HCT116 (cell line): ENCODE measurements at regions not wholly inside any gene's neighbourhood (a gene's known extent, or its start where the extent isn't known, plus 50 kb on each side); places are given as distances from the start of the nearest gene placed in this dataset.

Experiments
- ATAC-seq: fragments of 200-7000 bp; cut with Tn5 transposase; 2 replicates; pipeline ENCODE4 v1.9.1; 2020; ENCODE audit warnings: mild to moderate bottlenecking, moderate library complexity
- BruUV-seq: library from RNA; stranded (reverse); fragments of 400-500 nt; replicated peaks from 2 replicates; lab custom pipeline; 2021; lab: Mats Ljungman, UMichigan
- CTCF ChIA-PET: fragments of 300-600 bp; sonication (Branson Sonifier 250); formaldehyde crosslinking; loops from one replicate; lab custom pipeline; 2021; ENCODE audit warnings: antibody characterized with exemption; lab: Charles Lee
- POLR2A ChIA-PET: fragments of 300-600, 350-600 bp; sonication (Branson Sonifier 250); formaldehyde crosslinking; loops from one replicate; lab custom pipeline; 2021; ENCODE audit warnings: antibody characterized with exemption; lab: Charles Lee
- RAD21 ChIA-PET, 2 experiments: fragments of 300-600 bp; sonication (Branson Sonifier 250); formaldehyde crosslinking; loops; one replicate each; lab custom pipeline; 2023; ENCODE audit warnings: low total read pairs in 2 of 2; ENCODE audit not compliant: uncharacterized antibody in 2 of 2, unreplicated experiment in 2 of 2, low non-redundant PET in 1 of 2; lab: Charles Lee
- DNase-seq: peaks from one replicate; pipeline ENCODE4 v3.0.0-alpha.2; 2010; ENCODE audit warnings: low read depth, low spot score
- H2AFZ ChIP-seq: fragments of 200-600 bp; shearing (Covaris generic), sonication (generic); 2 replicates; pipeline ENCODE4 v1.6.1; 2017; ENCODE audit warnings: low read depth, mixed run types, mixed read lengths, antibody characterized with exemption, low read length; ENCODE audit not compliant: poor library complexity, severe bottlenecking
- H3K27ac ChIP-seq: 2 replicates; pipeline ENCODE4 v1.5.1; 2012; ENCODE audit warnings: low read depth, low read length
- H3K27me3 ChIP-seq: fragments of 200-600 bp; sonication (generic); 2 replicates; pipeline ENCODE4 v1.6.1; 2016; ENCODE audit warnings: mixed run types, low read length, mixed read lengths; ENCODE audit not compliant: insufficient read depth
- H3K36me3 ChIP-seq, 2 experiments: fragments of 200-500 bp in 1 of 2; fragments of 200-600 bp in 1 of 2; sonication (Bioruptor generic) in 1 of 2; sonication (generic) in 1 of 2; 2 replicates each; pipeline versions ENCODE4 v1.5.1 to v1.6.1; 2014 to 2016; ENCODE audit warnings: low read length in 2 of 2, inconsistent platforms in 1 of 2, mixed read lengths in 1 of 2, mixed run types in 1 of 2; ENCODE audit not compliant: insufficient read depth in 2 of 2, control insufficient read depth in 1 of 2
- H3K4me1 ChIP-seq, 2 experiments: fragments of 200-600 bp in 1 of 2; sonication (generic) in 1 of 2; 2 replicates each; pipeline versions ENCODE4 v1.5.1 to v1.6.1; 2012 to 2017; ENCODE audit warnings: low read length in 2 of 2, inconsistent platforms in 1 of 2, mild to moderate bottlenecking in 1 of 2, mixed read lengths in 1 of 2, mixed run types in 1 of 2, moderate library complexity in 1 of 2; ENCODE audit not compliant: insufficient read depth in 2 of 2, control insufficient read depth in 1 of 2
- H3K4me2 ChIP-seq: fragments of 200-600 bp; sonication (generic); 2 replicates; pipeline ENCODE4 v1.6.1; 2017; ENCODE audit warnings: mixed run types, low read length, mixed read lengths
- H3K4me3 ChIP-seq, 2 experiments: fragments of 200-600 bp in 1 of 2; sonication (generic) in 1 of 2; replicated peaks in 1 of 2; 2 replicates each; pipeline ENCODE4 v1.5.1; 2011 to 2016; ENCODE audit warnings: low read length in 2 of 2, control low read depth in 1 of 2, low read depth in 1 of 2, mild to moderate bottlenecking in 1 of 2, mixed read lengths in 1 of 2, mixed run types in 1 of 2
- H3K79me2 ChIP-seq: fragments of 200-600 bp; sonication (generic); 2 replicates; pipeline ENCODE4 v1.6.1; 2017; ENCODE audit warnings: mild to moderate bottlenecking, mixed run types, low read length, moderate library complexity, mixed read lengths; ENCODE audit not compliant: insufficient read depth
- H3K9ac ChIP-seq: fragments of 200-600 bp; sonication (generic); 2 replicates; pipeline ENCODE4 v1.6.1; 2016; ENCODE audit warnings: low read length, mixed read lengths
- H3K9me2 ChIP-seq: fragments of 200-600 bp; sonication (generic), shearing (Covaris generic); 2 replicates; pipeline ENCODE4 v1.6.1; 2017; ENCODE audit warnings: mixed run types, mild to moderate bottlenecking, moderate library complexity; ENCODE audit not compliant: insufficient read depth
- H3K9me3 ChIP-seq, 2 experiments: fragments of 200-500 bp in 1 of 2; fragments of 200-600 bp in 1 of 2; sonication (Bioruptor generic) in 1 of 2; sonication (generic) in 1 of 2; 2 replicates each; pipeline ENCODE4 v1.6.1; 2014 to 2017; ENCODE audit warnings: low read length in 2 of 2, mixed read lengths in 2 of 2, inconsistent platforms in 1 of 2, low read depth in 1 of 2, mild to moderate bottlenecking in 1 of 2, mixed run types in 1 of 2, moderate library complexity in 1 of 2; ENCODE audit not compliant: control insufficient read depth in 1 of 2, insufficient read depth in 1 of 2
- H4K20me1 ChIP-seq: fragments of 200-600 bp; sonication (generic), shearing (Covaris generic); 2 replicates; pipeline ENCODE4 v1.6.1; 2017; ENCODE audit warnings: mixed run types, mild to moderate bottlenecking, moderate library complexity; ENCODE audit not compliant: insufficient read depth
- EGR1 ChIP-seq: IDR thresholded peaks from 2 replicates; pipeline ENCODE4 v1.6.1; 2012; ENCODE audit warnings: low read depth
- SP1 ChIP-seq: IDR thresholded peaks from 2 replicates; pipeline ENCODE4 v1.6.1; 2012; ENCODE audit warnings: low read depth
- SRF ChIP-seq: IDR thresholded peaks from 2 replicates; pipeline ENCODE4 v1.6.1; 2012; ENCODE audit warnings: low read depth
- TCF7L2 ChIP-seq: IDR thresholded peaks from 2 replicates; pipeline ENCODE4 v1.7.0; 2011; ENCODE audit warnings: borderline replicate concordance, inconsistent platforms; ENCODE audit not compliant: insufficient read depth, insufficient read length; ENCODE audit errors: extremely low read depth
- YY1 ChIP-seq: IDR thresholded peaks from 2 replicates; pipeline ENCODE4 v1.6.1; 2011; ENCODE audit warnings: low read length, low read depth, moderate library complexity, mild to moderate bottlenecking; ENCODE audit not compliant: insufficient replicate concordance; ENCODE audit errors: extremely low read depth
- ZNF274 ChIP-seq: fragments of 200-500 bp; sonication (Bioruptor generic); IDR thresholded peaks from 2 replicates; pipeline ENCODE4 v1.6.1; 2014; ENCODE audit warnings: mild to moderate bottlenecking, low read depth, low read length, inconsistent platforms
- intact Hi-C: fragments of 100-400 bp; cut with micrococcal nuclease; formaldehyde crosslinking; loops from 2 replicates; pipeline ENCODE4 v1.10.0; 2022
- TF ChIP-seq, protein P1 (sequence below): IDR thresholded peaks from 2 replicates; pipeline ENCODE4 v1.6.1; 2011; ENCODE audit warnings: mild to moderate bottlenecking, low read length, moderate library complexity; ENCODE audit not compliant: insufficient replicate concordance; ENCODE audit errors: extremely low read depth

DNA sequence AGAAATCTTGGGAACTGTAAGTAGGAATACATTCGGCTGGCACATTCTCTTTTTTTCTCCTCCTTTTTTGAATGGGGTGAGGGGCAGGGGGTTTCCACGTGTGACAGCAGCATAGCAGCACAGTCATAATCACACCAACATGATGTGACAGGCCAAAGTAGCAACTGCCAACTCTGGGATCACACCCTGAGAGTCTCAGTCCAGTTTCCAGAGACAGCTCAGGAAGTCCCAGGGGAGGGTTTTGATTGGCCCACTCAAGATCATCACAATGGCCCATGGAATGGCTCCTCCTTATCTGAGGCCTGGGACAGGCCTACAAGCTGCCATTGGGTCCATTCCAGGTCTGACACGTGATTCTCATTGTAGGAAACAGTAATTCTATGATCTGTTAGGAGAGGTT, 207.1 kb upstream of the ASIC2 start (continued):
- TF ChIP-seq, protein P1, sequence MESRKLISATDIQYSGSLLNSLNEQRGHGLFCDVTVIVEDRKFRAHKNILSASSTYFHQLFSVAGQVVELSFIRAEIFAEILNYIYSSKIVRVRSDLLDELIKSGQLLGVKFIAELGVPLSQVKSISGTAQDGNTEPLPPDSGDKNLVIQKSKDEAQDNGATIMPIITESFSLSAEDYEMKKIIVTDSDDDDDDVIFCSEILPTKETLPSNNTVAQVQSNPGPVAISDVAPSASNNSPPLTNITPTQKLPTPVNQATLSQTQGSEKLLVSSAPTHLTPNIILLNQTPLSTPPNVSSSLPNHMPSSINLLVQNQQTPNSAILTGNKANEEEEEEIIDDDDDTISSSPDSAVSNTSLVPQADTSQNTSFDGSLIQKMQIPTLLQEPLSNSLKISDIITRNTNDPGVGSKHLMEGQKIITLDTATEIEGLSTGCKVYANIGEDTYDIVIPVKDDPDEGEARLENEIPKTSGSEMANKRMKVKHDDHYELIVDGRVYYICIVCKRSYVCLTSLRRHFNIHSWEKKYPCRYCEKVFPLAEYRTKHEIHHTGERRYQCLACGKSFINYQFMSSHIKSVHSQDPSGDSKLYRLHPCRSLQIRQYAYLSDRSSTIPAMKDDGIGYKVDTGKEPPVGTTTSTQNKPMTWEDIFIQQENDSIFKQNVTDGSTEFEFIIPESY = no peak
- TF ChIP-seq SP1 (no peak), ZNF274 (no peak), EGR1 (no peak), YY1 (no peak)
- TF ChIP-seq, all 23 proteins: peak for 0

GRCh38 chr17:33501185-33501584, 208.1 kb upstream of the ASIC2 start:
- Histone ChIP-seq H2AFZ (no peak overlapping the region), H3K27ac (no peak overlapping the region), H3K27me3 (no peaks in the 10 kb centered on the region), H3K9ac (no peak overlapping the region), H3K9me3 (no peaks in the 10 kb centered on the region; a peak in 1 of 4 replicates), H3K4me2 (no peak overlapping the region), H4K20me1 (no peaks in the 10 kb centered on the region), H3K4me1 (no peaks in the 10 kb centered on the region), H3K4me3 (no peak overlapping the region), H3K79me2 (no peaks in the 10 kb centered on the region), H3K36me3 (no peaks in the 10 kb centered on the region), H3K9me2 (no peaks in the 10 kb centered on the region)
- no TSS peak for BruUV-seq
- ChIA-PET CTCF (no interaction called here), RAD21 (no interaction called here), POLR2A (no interaction called here)
- DNase-seq (no peak), ATAC-seq (no peak)
- intact Hi-C loops = no loop called here
- TF ChIP-seq TCF7L2 (no peak), YY1 (no peak), SRF (no peak)
